H1 (cell line): ENCODE measurements at regions not wholly inside any gene's neighbourhood (a gene's known extent, or its start where the extent isn't known, plus 50 kb on each side); places are given as distances from the start of the nearest gene placed in this dataset.

Experiments used
- CTCF ChIA-PET: fragments of 300-600 bp; sonication (Branson Sonifier 250); formaldehyde crosslinking; loops from one replicate; lab custom pipeline; 2021; ENCODE audit not compliant: partially characterized antibody; lab: Charles Lee
- POLR2A ChIA-PET: fragments of 300-600 bp; sonication (Branson Sonifier 250); formaldehyde crosslinking; loops from one replicate; lab custom pipeline; 2021; ENCODE audit warnings: inconsistent platforms; ENCODE audit not compliant: partially characterized antibody; lab: Charles Lee
- DNase-seq, 2 experiments: peaks; one replicate each; pipeline versions ENCODE4 v3.0.0 to v3.0.0-alpha.2; 2010 to 2022; ENCODE audit warnings: low spot score in 2 of 2, low read depth in 1 of 2, mixed read lengths in 1 of 2
- FAIRE-seq: peaks from 2 replicates; lab custom pipeline; 2011; peaks lifted over from hg19 to GRCh38; lab: Jason Lieb, UNC
- H2AFZ ChIP-seq: 2 replicates; pipeline ENCODE4 v1.8.1; 2012; ENCODE audit warnings: low read length, inconsistent platforms
- H2AK5ac ChIP-seq: 2 replicates; pipeline ENCODE4 v1.6.1; 2013; ENCODE audit warnings: low read depth, low read length
- H2BK120ac ChIP-seq: replicated peaks from 2 replicates; pipeline ENCODE3; 2013; ENCODE audit warnings: low read depth, low read length, inconsistent platforms
- H2BK12ac ChIP-seq: 2 replicates; pipeline ENCODE4 v1.6.1; 2013; ENCODE audit warnings: low read depth, low read length
- H2BK15ac ChIP-seq: 2 replicates; pipeline ENCODE4 v1.6.1; 2013; ENCODE audit warnings: low read length
- H2BK20ac ChIP-seq: 2 replicates; pipeline ENCODE4 v1.6.1; 2013; ENCODE audit warnings: low read length
- H2BK5ac ChIP-seq: 2 replicates; pipeline ENCODE4 v1.6.1; 2013; ENCODE audit warnings: low read depth, low read length
- H3K14ac ChIP-seq: 2 replicates; pipeline ENCODE4 v1.6.1; 2013; ENCODE audit warnings: inconsistent platforms; ENCODE audit not compliant: insufficient read length
- H3K18ac ChIP-seq: 2 replicates; pipeline ENCODE4 v1.6.1; 2013; ENCODE audit warnings: low read length; ENCODE audit errors: extremely low read depth
- H3K23ac ChIP-seq: 2 replicates; pipeline ENCODE4 v1.6.1; 2013; ENCODE audit warnings: inconsistent platforms; ENCODE audit not compliant: insufficient read length
- H3K23me2 ChIP-seq: 2 replicates; pipeline ENCODE4 v1.6.1; 2013; ENCODE audit warnings: low read depth, low read length
- H3K27ac ChIP-seq: 2 replicates; pipeline ENCODE4 v1.6.1; 2011; ENCODE audit warnings: low read depth, low read length, inconsistent platforms
- H3K27me3 ChIP-seq, 4 experiments: replicated peaks in 1 of 4; 1 replicate in 1 of 4; 2 replicates in 3 of 4; pipeline versions ENCODE4 v1.6.1 to v1.8.1; 2011 to 2013; ENCODE audit warnings: low read length in 3 of 4, mild to moderate bottlenecking in 3 of 4, inconsistent platforms in 2 of 4, mixed read lengths in 2 of 4, moderate library complexity in 1 of 4; ENCODE audit not compliant: control insufficient read depth in 3 of 4, insufficient read depth in 3 of 4; ENCODE audit errors: extremely low read depth in 1 of 4
- H3K36me3 ChIP-seq, 4 experiments: 2 replicates each; pipeline versions ENCODE4 v1.6.1 to v1.8.1; 2011 to 2013; ENCODE audit warnings: mild to moderate bottlenecking in 4 of 4, low read length in 3 of 4, moderate library complexity in 2 of 4, control low read depth in 1 of 4, inconsistent platforms in 1 of 4; ENCODE audit not compliant: insufficient read depth in 4 of 4, control insufficient read depth in 2 of 4
- H3K4ac ChIP-seq: replicated peaks from 2 replicates; pipeline ENCODE3; 2013; ENCODE audit warnings: low read length, low read depth, mixed read lengths, inconsistent platforms; ENCODE audit not compliant: insufficient read length
- H3K4me1 ChIP-seq, 4 experiments: replicated peaks in 1 of 4; 1 replicate in 1 of 4; 2 replicates in 3 of 4; pipeline versions ENCODE4 v1.6.1 to v1.8.1; 2011 to 2013; ENCODE audit warnings: low read length in 3 of 4, inconsistent platforms in 2 of 4, mixed read lengths in 1 of 4; ENCODE audit not compliant: insufficient read depth in 4 of 4, control insufficient read depth in 3 of 4
- H3K4me2 ChIP-seq, 2 experiments: 2 replicates each; pipeline versions ENCODE4 v1.6.1 to v1.8.1; 2011 to 2013; ENCODE audit warnings: low read depth in 2 of 2, low read length in 2 of 2, control low read depth in 1 of 2, inconsistent platforms in 1 of 2, mild to moderate bottlenecking in 1 of 2; ENCODE audit not compliant: insufficient read depth in 1 of 2
- H3K4me3 ChIP-seq, 4 experiments: fragments of 200-600, 300-600 bp in 1 of 4; sonication (generic), shearing (Covaris generic), sonication (Bioruptor Twin) in 1 of 4; 2 replicates each; pipeline versions ENCODE4 v1.5.1 to v1.8.1; 2011 to 2016; ENCODE audit warnings: low read length in 4 of 4, low read depth in 3 of 4, control low read depth in 2 of 4, inconsistent platforms in 2 of 4, mild to moderate bottlenecking in 2 of 4, mixed read lengths in 1 of 4, moderate library complexity in 1 of 4; ENCODE audit not compliant: insufficient read depth in 2 of 4; ENCODE audit errors: extremely low read depth in 1 of 4
- H3K56ac ChIP-seq: replicated peaks from 2 replicates; pipeline ENCODE3; 2013; ENCODE audit warnings: low read depth, mild to moderate bottlenecking, mixed read lengths, low read length, inconsistent platforms; ENCODE audit not compliant: insufficient read length
- H3K79me1 ChIP-seq: 2 replicates; pipeline ENCODE4 v1.6.1; 2013; ENCODE audit warnings: low read depth, low read length, control low read depth
- H3K79me2 ChIP-seq, 2 experiments: 2 replicates each; pipeline versions ENCODE4 v1.6.1 to v1.8.1; 2012 to 2013; ENCODE audit warnings: low read length in 2 of 2, mild to moderate bottlenecking in 2 of 2, inconsistent platforms in 1 of 2; ENCODE audit not compliant: insufficient read depth in 2 of 2, control insufficient read depth in 1 of 2
- H3K9ac ChIP-seq, 4 experiments: replicated peaks in 1 of 4; 1 replicate in 1 of 4; 2 replicates in 3 of 4; pipeline versions ENCODE4 v1.6.1 to v1.8.1; 2011 to 2013; ENCODE audit warnings: low read depth in 3 of 4, low read length in 3 of 4, control low read depth in 2 of 4, mild to moderate bottlenecking in 2 of 4, moderate library complexity in 2 of 4, inconsistent platforms in 1 of 4; ENCODE audit errors: extremely low read depth in 1 of 4
- H3K9me3 ChIP-seq, 2 experiments: 2 replicates each; pipeline versions ENCODE4 v1.6.1 to v1.8.1; 2012 to 2013; ENCODE audit warnings: mild to moderate bottlenecking in 2 of 2, moderate library complexity in 2 of 2, control low read depth in 1 of 2, inconsistent platforms in 1 of 2, low read depth in 1 of 2, low read length in 1 of 2, mixed read lengths in 1 of 2; ENCODE audit not compliant: insufficient read depth in 2 of 2
- H4K20me1 ChIP-seq, 2 experiments: replicated peaks in 1 of 2; 2 replicates each; pipeline versions ENCODE3 to v1.8.1; 2011 to 2013; ENCODE audit warnings: inconsistent platforms in 2 of 2, low read length in 2 of 2, mild to moderate bottlenecking in 1 of 2; ENCODE audit not compliant: insufficient read depth in 2 of 2, control insufficient read depth in 1 of 2
- H4K5ac ChIP-seq: 2 replicates; pipeline ENCODE4 v1.6.1; 2013; ENCODE audit warnings: low read length, low read depth, mixed read lengths, inconsistent platforms; ENCODE audit not compliant: insufficient read length
- H4K8ac ChIP-seq: 2 replicates; pipeline ENCODE4 v1.8.0; 2013; ENCODE audit warnings: mild to moderate bottlenecking, moderate library complexity, low read length, inconsistent platforms; ENCODE audit not compliant: insufficient read depth; ENCODE audit errors: extremely low read depth
- H4K91ac ChIP-seq: replicated peaks from 2 replicates; pipeline ENCODE3; 2013; ENCODE audit warnings: low read length, mixed read lengths, inconsistent platforms; ENCODE audit not compliant: insufficient read length
- BACH1 ChIP-seq: IDR thresholded peaks from 2 replicates; pipeline ENCODE4 v1.6.1; 2012; ENCODE audit warnings: low read length, improper control_type of control experiment
- CBX8 ChIP-seq: fragments of 300-800, 300-1000 bp; sonication (generic); IDR thresholded peaks from 2 replicates; pipeline ENCODE4 v1.7.1; 2016; ENCODE audit warnings: low read depth, low read length, borderline replicate concordance
- CHD1 ChIP-seq: IDR thresholded peaks from 2 replicates; pipeline ENCODE4 v1.6.1; 2012; ENCODE audit warnings: low read depth, low read length, improper control_type of control experiment
- CTBP2 ChIP-seq: IDR thresholded peaks from 2 replicates; pipeline ENCODE4 v1.7.0; 2011; ENCODE audit warnings: borderline replicate concordance, mild to moderate bottlenecking, moderate library complexity, mixed read lengths, low read length; ENCODE audit not compliant: insufficient read depth, insufficient read length
- GABPA ChIP-seq: IDR thresholded peaks from 2 replicates; pipeline ENCODE4 v1.6.1; 2011; ENCODE audit warnings: mild to moderate bottlenecking, low read length, moderate library complexity, borderline replicate concordance; ENCODE audit not compliant: insufficient read depth
- GTF2F1 ChIP-seq: IDR thresholded peaks from 2 replicates; pipeline ENCODE4 v1.6.1; 2012; ENCODE audit warnings: low read depth, low read length, improper control_type of control experiment, borderline replicate concordance
- JUND ChIP-seq: IDR thresholded peaks from 2 replicates; pipeline ENCODE4 v1.6.1; 2011; ENCODE audit warnings: mild to moderate bottlenecking, improper control_type of control experiment, low read length
- KDM5A ChIP-seq: fragments of 200-600 bp; IDR thresholded peaks from 2 replicates; pipeline ENCODE4 v1.7.1; 2012; ENCODE audit warnings: mild to moderate bottlenecking, low read length, inconsistent platforms, mixed read lengths
- NRF1 ChIP-seq: IDR thresholded peaks from 2 replicates; pipeline ENCODE4 v1.6.1; 2011; ENCODE audit warnings: mild to moderate bottlenecking, low read depth, low read length, improper control_type of control experiment
- POU5F1 ChIP-seq: IDR thresholded peaks from 2 replicates; pipeline ENCODE4 v1.6.1; 2011; ENCODE audit warnings: low read depth, mild to moderate bottlenecking, low read length, moderate library complexity
- RXRA ChIP-seq: IDR thresholded peaks from 2 replicates; pipeline ENCODE4 v1.6.1; 2011; ENCODE audit warnings: low read depth, mild to moderate bottlenecking, low read length, moderate library complexity; ENCODE audit not compliant: insufficient read depth
- SAP30 ChIP-seq: fragments of 300-600 bp; sonication (generic); IDR thresholded peaks from 2 replicates; pipeline ENCODE4 v1.7.1; 2012; ENCODE audit warnings: low read length, moderate library complexity, mild to moderate bottlenecking, inconsistent platforms; ENCODE audit not compliant: insufficient read depth, insufficient replicate concordance
- SP4 ChIP-seq: IDR thresholded peaks from 2 replicates; pipeline ENCODE4 v1.6.1; 2012; ENCODE audit warnings: low read length, inconsistent platforms
- TCF12 ChIP-seq: IDR thresholded peaks from 2 replicates; pipeline ENCODE4 v1.6.1; 2011; ENCODE audit warnings: low read depth, mild to moderate bottlenecking, low read length
- WGBS, 2 experiments: shearing (Covaris generic) in 1 of 2; methylation state at CpG; one replicate each; pipeline versions ENCODE4 v1.1.6 to v1.1.7; 2013 to 2015; ENCODE audit warnings: low lambda C conversion rate in 2 of 2, mixed read lengths in 2 of 2, inconsistent platforms in 1 of 2, low coverage in 1 of 2, missing lambda C conversion rate in 1 of 2; ENCODE audit not compliant: insufficient replicate concordance in 2 of 2, insufficient coverage in 1 of 2, insufficient read length in 1 of 2; ENCODE audit errors: extremely low coverage in 1 of 2, missing lambda C conversion rate in 1 of 2; 5-methylcytosine and 5-hydroxymethylcytosine counted together

GRCh38 chr11:70575396-70576060 lies 177.2 kb downstream of the CTTN start:
- H2BK5ac ChIP-seq: no peak overlapping the region
- FAIRE-seq (no peak), DNase-seq (peak in 1 of 2 experiments; percentile 45)
- H3K27me3 ChIP-seq: no peaks in the 10 kb centered on the region
- H3K4me2 ChIP-seq: no peak overlapping the region
- H3K14ac ChIP-seq: no peak overlapping the region
- H2BK120ac ChIP-seq: no peak overlapping the region
- no peaks in the 10 kb centered on the region; a peak in 1 of 4 replicates for H3K79me2 ChIP-seq
- CTCF ChIA-PET: interaction anchor here (0.9 to 1.3 kb wide), 4 partner anchors 19 to 113 kb away, joined by 3 to 4 read pairs (median 4); no protein-coding TSS in a partner anchor
- no peak overlapping the region for H2AK5ac ChIP-seq
- no peak overlapping the region for H3K27ac ChIP-seq
- H3K9ac ChIP-seq: no peak overlapping the region
- POLR2A ChIA-PET: interaction anchor here (0.6 kb wide), 1 partner anchor 62 kb away, joined by 3 read pairs; no protein-coding TSS in a partner anchor
- H3K56ac ChIP-seq: no peak overlapping the region
- no peaks in the 10 kb centered on the region for H3K23me2 ChIP-seq
- no peak overlapping the region for H4K91ac ChIP-seq
- H4K5ac ChIP-seq: no peak overlapping the region
- no peak overlapping the region for H3K4ac ChIP-seq
- no peak overlapping the region for H2BK20ac ChIP-seq
- H4K8ac ChIP-seq: no peak overlapping the region
- no peaks in the 10 kb centered on the region for H3K9me3 ChIP-seq
- no peak overlapping the region for H3K18ac ChIP-seq
- H3K79me1 ChIP-seq: peaks cover 4% of the 10 kb centered on the region; the same call in 1 of the 2 replicates
- H3K4me3 ChIP-seq: no peak overlapping the region
- no peaks in the 10 kb centered on the region for H3K36me3 ChIP-seq
- no peak overlapping the region for H2BK12ac ChIP-seq
- 93% methylated on average over 12 of the region's 12 CpGs; no CpG with 5 or more reads in 1 of the 2 experiments for WGBS, 2 experiments
- H3K23ac ChIP-seq: no peak overlapping the region
- H2BK15ac ChIP-seq: no peak overlapping the region
- peaks cover 5 to 8% of the 10 kb centered on the region in 2 experiments for H4K20me1 ChIP-seq
- no peak overlapping the region for H2AFZ ChIP-seq
- H3K4me1 ChIP-seq: peaks cover 0 to 2% (median 0%) of the 10 kb centered on the region in 4 experiments; a peak in 3 of 7 replicates
- TF ChIP-seq SP4: no peak
- no peak for TF ChIP-seq SAP30
- TF ChIP-seq TCF12: no peak
- no peak for TF ChIP-seq POU5F1
- no peak for TF ChIP-seq BACH1
- TF ChIP-seq CTBP2: no peak
- TF ChIP-seq JUND: no peak
- TF ChIP-seq NRF1: no peak
- TF ChIP-seq GTF2F1: no peak
- TF ChIP-seq CBX8: no peak
- TF ChIP-seq RXRA: no peak
- TF ChIP-seq CHD1: no peak
- no peak for TF ChIP-seq GABPA
- TF ChIP-seq KDM5A: no peak
